ENCODE measurements at regions not wholly inside any gene's neighbourhood (a gene's known extent, or its start where the extent isn't known, plus 50 kb on each side); places are given as distances from the start of the nearest gene placed in this dataset.
A peak's percentile ranks its signal among the peaks of the same experiment; 100 is the strongest.

- TF ChIP-seq CREB1 (IDR thresholded peaks at IDR 0.05; ENCODE audit: low read depth): no peak
- TF ChIP-seq FOXM1 (IDR thresholded peaks at IDR 0.05; ENCODE audit: borderline replicate concordance, low read depth): peak; percentile 58; the same call in 1 of the 2 replicates
- peak; percentile 79 for TF ChIP-seq TCF12 (IDR thresholded peaks at IDR 0.05; ENCODE audit: low read depth)
- 0 out of 2 replicates have a peak, but pooled peaks have one; percentile 51 for TF ChIP-seq YY1 (IDR thresholded peaks at IDR 0.05; ENCODE audit: low read depth)
- peak; percentile 77 for TF ChIP-seq CEBPB (IDR thresholded peaks at IDR 0.05)
- TF ChIP-seq EP300 (IDR thresholded peaks at IDR 0.05; ENCODE audit: borderline replicate concordance): peak; percentile 80
- no peak for TF ChIP-seq EGR1 (IDR thresholded peaks at IDR 0.05)
- TF ChIP-seq NFIC (IDR thresholded peaks at IDR 0.05): peak; percentile 72; the same call in 1 of the 2 replicates
- TF ChIP-seq, protein P1, sequence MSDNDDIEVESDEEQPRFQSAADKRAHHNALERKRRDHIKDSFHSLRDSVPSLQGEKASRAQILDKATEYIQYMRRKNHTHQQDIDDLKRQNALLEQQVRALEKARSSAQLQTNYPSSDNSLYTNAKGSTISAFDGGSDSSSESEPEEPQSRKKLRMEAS (IDR thresholded peaks at IDR 0.05): peak; percentile 27; the same call in 1 of the 2 replicates
- peak; percentile 64 for TF ChIP-seq TEAD4 (IDR thresholded peaks at IDR 0.05)
Observed at GRCh38 chr7:97421307-97421930, 303.9 kb downstream of the SDHAF3 start.

GRCh38 chr7:97422046-97422445 lies 304.5 kb downstream of the SDHAF3 start:
- TF ChIP-seq NFIC (IDR thresholded peaks at IDR 0.05) (peak; percentile 55), FOXM1 (IDR thresholded peaks at IDR 0.05; ENCODE audit: borderline replicate concordance, low read depth) (no peak), EGR1 (IDR thresholded peaks at IDR 0.05) (peak; percentile 39), TAF1 (IDR thresholded peaks at IDR 0.05; ENCODE audit: low read depth) (no peak), REST (IDR thresholded peaks at IDR 0.05; ENCODE audit: low read depth) (no peak), USF1 (IDR thresholded peaks at IDR 0.05) (no peak), EP300 (IDR thresholded peaks at IDR 0.05; ENCODE audit: borderline replicate concordance) (peak; percentile 64), RAD21 (IDR thresholded peaks at IDR 0.05; ENCODE audit: low read depth) (no peak), CREB1 (IDR thresholded peaks at IDR 0.05; ENCODE audit: low read depth) (no peak), TEAD4 (IDR thresholded peaks at IDR 0.05) (no peak), YY1 (IDR thresholded peaks at IDR 0.05; ENCODE audit: low read depth) (no peak), CEBPB (IDR thresholded peaks at IDR 0.05) (0 out of 2 replicates have a peak, but pooled peaks have one; percentile 9), TCF12 (IDR thresholded peaks at IDR 0.05; ENCODE audit: low read depth) (no peak), ZBTB7A (IDR thresholded peaks at IDR 0.05; ENCODE audit: low read depth) (no peak)
- TF ChIP-seq, protein P1 (IDR thresholded peaks at IDR 0.05): no peak

- TF ChIP-seq YY1 (IDR thresholded peaks at IDR 0.05; ENCODE audit: low read depth): no peak
- no peak for TF ChIP-seq TAF1 (IDR thresholded peaks at IDR 0.05; ENCODE audit: low read depth)
- TF ChIP-seq USF1 (IDR thresholded peaks at IDR 0.05): no peak
- no peak for TF ChIP-seq NFIC (IDR thresholded peaks at IDR 0.05)
Observed at GRCh38 chr7:97430006-97430405, 301.9 kb upstream of the TAC1 start.

GRCh38 chr7:97439637-97440214 lies 292.2 kb upstream of the TAC1 start:
- TF ChIP-seq YY1 (IDR thresholded peaks at IDR 0.05; ENCODE audit: low read depth) (no peak), USF1 (IDR thresholded peaks at IDR 0.05) (peak; percentile 31; the same call in 1 of the 2 replicates), RAD21 (IDR thresholded peaks at IDR 0.05; ENCODE audit: low read depth) (no peak), NFIC (IDR thresholded peaks at IDR 0.05) (no peak)
- TF ChIP-seq, protein P1 (IDR thresholded peaks at IDR 0.05): no peak

DNA sequence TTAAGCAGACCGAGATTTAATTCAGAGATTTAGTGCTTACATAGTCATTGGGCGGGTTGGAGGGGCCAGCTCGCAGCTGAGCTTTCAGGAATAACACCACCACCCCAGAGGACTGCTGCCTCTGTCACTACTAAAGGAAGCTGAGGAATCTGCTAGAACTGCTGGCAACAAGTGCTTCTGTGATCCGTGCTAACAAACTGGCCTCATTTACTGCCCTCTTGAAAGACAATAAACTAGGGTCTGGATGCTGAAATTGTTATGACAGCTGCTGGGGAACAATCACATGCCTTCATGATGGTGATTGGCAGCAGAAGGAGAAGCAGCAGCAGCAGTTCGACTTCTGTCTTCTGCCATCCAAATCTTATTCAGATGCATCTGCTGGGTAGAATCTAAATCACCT lies 285.5 kb upstream of the TAC1 start:
- TF ChIP-seq, protein P1 (IDR thresholded peaks at IDR 0.05): no peak
- TF ChIP-seq YY1 (IDR thresholded peaks at IDR 0.05; ENCODE audit: low read depth) (no peak), USF1 (IDR thresholded peaks at IDR 0.05) (no peak)

- TF ChIP-seq CREB1 (IDR thresholded peaks at IDR 0.05; ENCODE audit: low read depth) (no peak), EGR1 (IDR thresholded peaks at IDR 0.05) (no peak), RAD21 (IDR thresholded peaks at IDR 0.05; ENCODE audit: low read depth) (no peak), NFIC (IDR thresholded peaks at IDR 0.05) (no peak)
Observed at GRCh38 chr7:97450516-97450915, 281.4 kb upstream of the TAC1 start.
